H1 (cell line): ENCODE measurements at regions not wholly inside any gene's neighbourhood (a gene's known extent, or its start where the extent isn't known, plus 50 kb on each side); places are given as distances from the start of the nearest gene placed in this dataset.

Experiments
- CEBPB ChIP-seq: IDR thresholded peaks from 2 replicates; pipeline ENCODE4 v1.6.1; 2012; ENCODE audit warnings: low read depth, low read length
- JUND ChIP-seq: IDR thresholded peaks from 2 replicates; pipeline ENCODE4 v1.6.1; 2011; ENCODE audit warnings: mild to moderate bottlenecking, improper control_type of control experiment, low read length
- NANOG ChIP-seq: IDR thresholded peaks from 2 replicates; pipeline ENCODE4 v1.6.1; 2011; ENCODE audit warnings: low read length, low read depth, mild to moderate bottlenecking, inconsistent platforms; ENCODE audit not compliant: insufficient read depth, poor library complexity, severe bottlenecking

DNA sequence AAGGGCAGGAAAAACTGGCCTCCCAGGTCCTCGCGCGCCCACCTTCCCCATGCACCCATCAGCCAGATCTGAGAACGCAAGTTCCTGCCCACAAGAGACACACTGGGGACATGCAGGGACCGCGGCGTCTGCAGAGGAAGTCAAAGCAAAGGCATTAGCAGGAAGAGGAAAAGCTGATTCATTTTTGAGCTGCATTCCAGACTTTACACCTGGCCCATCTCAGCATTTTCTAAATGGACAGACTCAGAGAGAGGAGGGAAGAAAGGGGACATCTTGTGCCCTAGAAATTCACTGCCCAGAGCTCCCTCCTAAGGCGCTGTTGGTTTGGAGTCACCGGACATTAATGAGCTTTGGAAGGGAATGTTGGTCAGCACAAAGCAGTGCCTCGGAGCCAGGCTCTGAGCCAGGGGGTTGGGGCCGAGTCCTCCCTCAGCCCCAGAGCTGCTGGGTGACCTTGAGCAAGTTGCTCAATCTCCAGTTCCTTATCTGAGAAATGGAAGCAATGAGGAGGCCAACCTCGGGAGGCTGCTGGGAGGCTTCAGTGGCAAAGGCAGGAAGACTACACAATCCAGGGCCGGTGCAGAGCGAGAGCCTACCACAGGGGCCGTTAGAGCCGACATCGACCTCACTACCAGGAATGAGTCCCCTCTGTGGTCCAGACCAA is 150.5 kb upstream of the IQSEC1 start (continued):
- TF ChIP-seq NANOG: no peak
- TF ChIP-seq JUND: no peak
- TF ChIP-seq CEBPB: no peak
